Coronary artery (tissue), 2 donors: ENCODE measurements at regions not wholly inside any gene's neighbourhood (a gene's known extent, or its start where the extent isn't known, plus 50 kb on each side); places are given as distances from the start of the nearest gene placed in this dataset.

Source experiments
- DNase-seq: peaks from one replicate; pipeline ENCODE4 v3.0.0-alpha.2; 2017; ENCODE audit warnings: low spot score
- H3K27ac ChIP-seq, 2 donors: fragments of 200-600 bp; sonication (generic); one replicate each; pipeline ENCODE4 v1.5.1; 2016 to 2019
- H3K4me3 ChIP-seq: fragments of 200-600 bp; sonication (generic); 2 replicates; pipeline ENCODE4 v1.5.1; 2016; ENCODE audit warnings: mild to moderate bottlenecking, moderate library complexity
- CTCF ChIP-seq: fragments of 200-600 bp; sonication (generic); IDR thresholded peaks from one replicate; pipeline ENCODE4 v1.5.1; 2019; ENCODE audit warnings: antibody characterized with exemption

- DNase-seq: no peak
- Histone ChIP-seq H3K4me3 (no peak overlapping the region), H3K27ac (no peak overlapping the region)
- TF ChIP-seq CTCF: no peak
Observed at GRCh38 chr14:97380539-97380941, 583.4 kb downstream of the VRK1 start.

- no peak for DNase-seq
- Histone ChIP-seq H3K4me3 (no peak overlapping the region), H3K27ac (no peak overlapping the region)
- no peak for TF ChIP-seq CTCF
Observed at GRCh38 chr14:97381309-97381708, 584.1 kb downstream of the VRK1 start.

GRCh38 chr14:97382616-97383226 is 585.5 kb downstream of the VRK1 start:
- Histone ChIP-seq H3K27ac (no peak overlapping the region), H3K4me3 (no peak overlapping the region)
- DNase-seq: no peak
- TF ChIP-seq CTCF: no peak

- H3K4me3 ChIP-seq: no peak overlapping the region
- no peak for TF ChIP-seq CTCF
- H3K27ac ChIP-seq: no peak overlapping the region
- DNase-seq: no peak
Observed at GRCh38 chr14:97385727-97386126, 588.5 kb downstream of the VRK1 start.

GRCh38 chr14:97387252-97387874 is 590.2 kb downstream of the VRK1 start:
- DNase-seq: no peak
- H3K27ac ChIP-seq: no peak overlapping the region
- no peak overlapping the region for H3K4me3 ChIP-seq
- TF ChIP-seq CTCF: no peak

GRCh38 chr14:97388408-97388807 is 591.2 kb downstream of the VRK1 start:
- TF ChIP-seq CTCF: no peak
- no peak overlapping the region for H3K27ac ChIP-seq
- no peak for DNase-seq
- no peak overlapping the region for H3K4me3 ChIP-seq

- no peak for TF ChIP-seq CTCF
- Histone ChIP-seq H3K27ac (peak overlapping the region in 1 of 2 donors; percentile 28), H3K4me3 (no peak overlapping the region)
- no peak for DNase-seq
Observed at GRCh38 chr14:97390096-97390724, 593.0 kb downstream of the VRK1 start.
